Endothelial cell of umbilical vein (primary cell): ENCODE measurements at regions not wholly inside any gene's neighbourhood (a gene's known extent, or its start where the extent isn't known, plus 50 kb on each side); places are given as distances from the start of the nearest gene placed in this dataset.

Experiments used
- BruUV-seq: library from RNA; stranded (reverse); fragments of 400-500 nt; replicated peaks from 2 replicates; lab custom pipeline; 2021; lab: Mats Ljungman, UMichigan
- CTCF ChIA-PET: fragments of 300-600, 350-600 bp; sonication (Branson Sonifier 250); formaldehyde crosslinking; loops from one replicate; lab custom pipeline; 2021; ENCODE audit warnings: antibody characterized with exemption, inconsistent platforms; lab: Charles Lee
- POLR2A ChIA-PET: fragments of 300-600, 350-600 bp; sonication (Branson Sonifier 250); formaldehyde crosslinking; loops from one replicate; lab custom pipeline; 2021; ENCODE audit warnings: antibody characterized with exemption, inconsistent platforms; lab: Charles Lee
- DNase-seq: peaks from one replicate; pipeline ENCODE4 v3.0.0-alpha.2; 2011; ENCODE audit warnings: low read depth, low spot score
- FAIRE-seq: peaks from 2 replicates; lab custom pipeline; 2011; peaks lifted over from hg19 to GRCh38; lab: Jason Lieb, UNC
- H2AFZ ChIP-seq: 2 replicates; pipeline ENCODE4 v1.6.0; 2012; ENCODE audit warnings: low read depth, low read length, control low read depth, inconsistent platforms
- H3K27ac ChIP-seq: 2 replicates; pipeline ENCODE4 v1.5.1; 2011; ENCODE audit warnings: low read depth, mild to moderate bottlenecking, control low read depth, low read length, moderate library complexity; ENCODE audit not compliant: insufficient read depth
- H3K27me3 ChIP-seq, 2 experiments: 2 replicates each; pipeline versions ENCODE4 v1.6.0 to v1.6.1; 2011; ENCODE audit warnings: low read length in 2 of 2, mixed read lengths in 1 of 2; ENCODE audit not compliant: control insufficient read depth in 2 of 2, insufficient read depth in 2 of 2
- H3K36me3 ChIP-seq, 2 experiments: 2 replicates in 1 of 2; 3 replicates in 1 of 2; pipeline ENCODE4 v1.5.1; 2011; ENCODE audit warnings: low read length in 2 of 2, mild to moderate bottlenecking in 1 of 2, moderate library complexity in 1 of 2; ENCODE audit not compliant: control insufficient read depth in 2 of 2, insufficient read depth in 2 of 2; ENCODE audit errors: extremely low read depth in 1 of 2
- H3K4me1 ChIP-seq: 3 replicates; pipeline ENCODE4 v1.5.1; 2011; ENCODE audit warnings: mild to moderate bottlenecking, low read length; ENCODE audit not compliant: control insufficient read depth, insufficient read depth; ENCODE audit errors: extremely low read depth
- H3K4me2 ChIP-seq: 2 replicates; pipeline ENCODE4 v1.6.1; 2011; ENCODE audit warnings: low read length, control low read depth, mixed read lengths; ENCODE audit not compliant: insufficient read depth
- H3K4me3 ChIP-seq, 3 experiments: fragments of 200-600 bp in 1 of 3; sonication (generic), shearing (Covaris generic) in 1 of 3; replicated peaks in 1 of 3; 2 replicates each; pipeline ENCODE4 v1.5.1; 2011 to 2016; ENCODE audit warnings: control low read depth in 3 of 3, low read length in 3 of 3, mild to moderate bottlenecking in 2 of 3, inconsistent platforms in 1 of 3, low read depth in 1 of 3, moderate library complexity in 1 of 3; ENCODE audit not compliant: insufficient read depth in 1 of 3
- H3K79me2 ChIP-seq: 2 replicates; pipeline ENCODE4 v1.6.0; 2012; ENCODE audit warnings: low read length, inconsistent platforms; ENCODE audit not compliant: control insufficient read depth, insufficient read depth
- H3K9ac ChIP-seq: replicated peaks from 2 replicates; pipeline ENCODE3; 2011; ENCODE audit warnings: low read length, control low read depth; ENCODE audit not compliant: insufficient read depth; ENCODE audit errors: extremely low read depth
- H3K9me1 ChIP-seq: replicated peaks from 3 replicates; pipeline ENCODE4 v1.6.0; 2011; ENCODE audit warnings: mild to moderate bottlenecking, low read length; ENCODE audit not compliant: control insufficient read depth, insufficient read depth; ENCODE audit errors: extremely low read depth
- H3K9me3 ChIP-seq: replicated peaks from 2 replicates; pipeline ENCODE4 v1.5.1; 2012; ENCODE audit warnings: low read length, inconsistent platforms; ENCODE audit not compliant: control insufficient read depth, insufficient read depth
- H4K20me1 ChIP-seq: replicated peaks from 2 replicates; pipeline ENCODE3; 2011; ENCODE audit warnings: mild to moderate bottlenecking, low read length; ENCODE audit not compliant: control insufficient read depth, insufficient read depth; ENCODE audit errors: extremely low read depth
- EZH2 ChIP-seq: IDR thresholded peaks from 2 replicates; pipeline ENCODE4 v1.6.1; 2012; ENCODE audit warnings: borderline replicate concordance, low read depth, mild to moderate bottlenecking, moderate library complexity, low read length, inconsistent platforms; ENCODE audit not compliant: severe bottlenecking
- FOS ChIP-seq: IDR thresholded peaks from 2 replicates; pipeline ENCODE4 v1.6.1; 2011; ENCODE audit warnings: mild to moderate bottlenecking, low read length, moderate library complexity, borderline replicate concordance; ENCODE audit not compliant: insufficient read depth
- GATA2 ChIP-seq: IDR thresholded peaks from 2 replicates; pipeline ENCODE4 v1.7.0; 2011; ENCODE audit warnings: low read depth, mild to moderate bottlenecking, moderate library complexity, mixed read lengths, low read length; ENCODE audit not compliant: insufficient read length, insufficient read depth
- JUN ChIP-seq: IDR thresholded peaks from 2 replicates; pipeline ENCODE4 v1.6.1; 2011; ENCODE audit warnings: borderline replicate concordance, low read depth; ENCODE audit not compliant: insufficient read length, insufficient read depth
- MYC ChIP-seq: IDR thresholded peaks from one replicate; pipeline ENCODE4 v1.6.1; 2011; ENCODE audit warnings: mild to moderate bottlenecking, low read depth, low read length
- POLR2A ChIP-seq: IDR thresholded peaks from 2 replicates; pipeline ENCODE4 v1.6.1; 2012; ENCODE audit warnings: low read depth, mild to moderate bottlenecking, control low read depth, low read length
- POLR2AphosphoS5 ChIP-seq: IDR thresholded peaks from 2 replicates; pipeline ENCODE4 v1.6.1; 2012; ENCODE audit warnings: low read depth, mild to moderate bottlenecking, control low read depth, low read length, moderate library complexity; ENCODE audit not compliant: insufficient read depth
- dilution Hi-C: fragments of 300-500 bp; cut with MboI; formaldehyde crosslinking; loops from one replicate; pipeline ENCODE4 v1.15.0; 2019; ENCODE audit warnings: low sequenced_read_pairs; ENCODE audit not compliant: extremely low pct_ligation_motif_present
- intact Hi-C: fragments of 100-400 bp; cut with micrococcal nuclease; formaldehyde crosslinking; loops from one replicate; pipeline ENCODE4 v1.10.0; 2022
- TF ChIP-seq, protein P1 (sequence below), 2 donors: IDR thresholded peaks; 1 replicate in 1 of 2; 2 replicates in 1 of 2; pipeline ENCODE4 v1.5.1; 2011; ENCODE audit warnings: low read length in 2 of 2, mild to moderate bottlenecking in 2 of 2, moderate library complexity in 2 of 2, control low read depth in 1 of 2, inconsistent platforms in 1 of 2, low read depth in 1 of 2; ENCODE audit not compliant: insufficient read depth in 1 of 2; ENCODE audit errors: extremely low read depth in 1 of 2
- TF ChIP-seq, protein P2 (sequence below): IDR thresholded peaks from 2 replicates; pipeline ENCODE4 v1.6.1; 2011; ENCODE audit not compliant: insufficient read depth, insufficient read length

DNA sequence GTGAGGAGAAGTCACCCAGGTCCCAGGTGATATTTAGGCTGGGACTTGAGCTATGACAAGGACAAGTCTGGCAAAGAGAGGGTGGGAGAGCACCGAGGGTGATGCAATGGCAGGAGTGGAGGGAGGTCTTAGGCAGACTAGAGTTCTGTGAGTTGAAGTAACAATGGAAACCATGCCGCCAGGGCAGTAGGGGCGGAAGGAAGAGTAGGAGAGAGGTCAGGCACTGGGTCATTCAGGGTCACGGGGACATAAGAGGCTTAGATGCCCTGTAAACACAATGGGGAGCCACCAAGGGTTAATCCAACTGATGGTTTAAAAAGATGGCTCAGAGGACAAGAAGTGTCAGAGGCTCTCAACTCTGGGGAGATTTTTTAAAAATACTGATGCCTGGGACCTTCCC lies 199.7 kb upstream of the LRTM1 start:
- intact Hi-C loops (no loop called here), dilution Hi-C loops (no loop called here)
- no peak overlapping the region for H3K9ac ChIP-seq
- TF ChIP-seq EZH2 (no peak), FOS (no peak), GATA2 (no peak), POLR2A (no peak), MYC (no peak), JUN (no peak), POLR2AphosphoS5 (no peak)
- TF ChIP-seq, protein P1, sequence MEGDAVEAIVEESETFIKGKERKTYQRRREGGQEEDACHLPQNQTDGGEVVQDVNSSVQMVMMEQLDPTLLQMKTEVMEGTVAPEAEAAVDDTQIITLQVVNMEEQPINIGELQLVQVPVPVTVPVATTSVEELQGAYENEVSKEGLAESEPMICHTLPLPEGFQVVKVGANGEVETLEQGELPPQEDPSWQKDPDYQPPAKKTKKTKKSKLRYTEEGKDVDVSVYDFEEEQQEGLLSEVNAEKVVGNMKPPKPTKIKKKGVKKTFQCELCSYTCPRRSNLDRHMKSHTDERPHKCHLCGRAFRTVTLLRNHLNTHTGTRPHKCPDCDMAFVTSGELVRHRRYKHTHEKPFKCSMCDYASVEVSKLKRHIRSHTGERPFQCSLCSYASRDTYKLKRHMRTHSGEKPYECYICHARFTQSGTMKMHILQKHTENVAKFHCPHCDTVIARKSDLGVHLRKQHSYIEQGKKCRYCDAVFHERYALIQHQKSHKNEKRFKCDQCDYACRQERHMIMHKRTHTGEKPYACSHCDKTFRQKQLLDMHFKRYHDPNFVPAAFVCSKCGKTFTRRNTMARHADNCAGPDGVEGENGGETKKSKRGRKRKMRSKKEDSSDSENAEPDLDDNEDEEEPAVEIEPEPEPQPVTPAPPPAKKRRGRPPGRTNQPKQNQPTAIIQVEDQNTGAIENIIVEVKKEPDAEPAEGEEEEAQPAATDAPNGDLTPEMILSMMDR (IDR thresholded peaks at IDR 0.05; ENCODE audit: extremely low read depth in 1 of 2, insufficient read depth in 1 of 2, low read depth in 1 of 2, low read length in 2 of 2) = no peak
- TF ChIP-seq, protein P2, sequence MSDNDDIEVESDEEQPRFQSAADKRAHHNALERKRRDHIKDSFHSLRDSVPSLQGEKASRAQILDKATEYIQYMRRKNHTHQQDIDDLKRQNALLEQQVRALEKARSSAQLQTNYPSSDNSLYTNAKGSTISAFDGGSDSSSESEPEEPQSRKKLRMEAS = no peak
- no TSS peak for BruUV-seq
- no peaks in the 10 kb centered on the region for H3K27me3 ChIP-seq
- H3K79me2 ChIP-seq = no peaks in the 10 kb centered on the region
- H3K9me1 ChIP-seq = no peaks in the 10 kb centered on the region
- POLR2A ChIA-PET = no interaction called here
- no peaks in the 10 kb centered on the region for H4K20me1 ChIP-seq
- no peak overlapping the region for H3K4me2 ChIP-seq
- H3K27ac ChIP-seq = no peak overlapping the region
- no peaks in the 10 kb centered on the region for H3K4me1 ChIP-seq
- no peak overlapping the region for H2AFZ ChIP-seq
- CTCF ChIA-PET = no interaction called here
- H3K4me3 ChIP-seq = no peak overlapping the region
- H3K36me3 ChIP-seq = no peaks in the 10 kb centered on the region
- FAIRE-seq (no peak), DNase-seq (no peak)
- H3K9me3 ChIP-seq = peaks cover 3% of the 10 kb centered on the region
